ENCODE measurements at regions not wholly inside any gene's neighbourhood (a gene's known extent, or its start where the extent isn't known, plus 50 kb on each side); places are given as distances from the start of the nearest gene placed in this dataset.

DNA sequence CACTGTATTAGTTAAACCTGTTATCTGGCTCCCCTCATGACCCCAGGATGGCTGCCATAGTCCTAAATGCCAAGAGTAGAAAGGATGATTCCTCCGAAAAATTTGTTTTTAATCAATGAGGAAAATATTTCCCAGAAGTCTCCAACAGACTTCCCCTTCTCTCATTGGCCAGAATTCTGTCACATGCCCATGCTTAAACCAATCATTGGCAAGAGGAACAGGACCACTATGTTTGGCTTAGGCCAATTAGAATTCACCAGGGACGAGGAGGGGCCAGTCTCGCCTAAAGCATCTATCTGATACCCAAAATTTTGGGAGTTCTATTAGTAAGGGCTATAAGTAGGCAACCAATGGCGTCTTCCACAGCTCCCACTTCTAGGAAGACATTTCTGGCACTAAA lies 71.2 kb upstream of the IL6 start:
- ATAC-seq (no peak), DNase-seq (ENCODE audit: low read depth, low spot score) (no peak)
- no peaks in the 10 kb centered on the region for H4K20me1 ChIP-seq (ENCODE audit: insufficient read depth)
- no peaks in the 10 kb centered on the region for H3K9me3 ChIP-seq (ENCODE audit: control insufficient read depth in 1 of 2, insufficient read depth in 1 of 2, low read depth in 1 of 2, low read length in 2 of 2)
- no peak overlapping the region for H3K27ac ChIP-seq (ENCODE audit: low read depth, low read length)
- intact Hi-C loops (cut with micrococcal nuclease) = no loop called here
- H3K9me2 ChIP-seq (ENCODE audit: insufficient read depth) = no peaks in the 10 kb centered on the region
- no peaks in the 10 kb centered on the region for H3K36me3 ChIP-seq (ENCODE audit: control insufficient read depth in 1 of 2, insufficient read depth in 2 of 2, low read length in 2 of 2)
- TF ChIP-seq SRF (IDR thresholded peaks at IDR 0.05; ENCODE audit: low read depth) (no peak), RAD21 (IDR thresholded peaks at IDR 0.05; ENCODE audit: low read depth) (no peak), FOSL1 (IDR thresholded peaks at IDR 0.05; ENCODE audit: low read depth) (no peak), SIN3A (IDR thresholded peaks at IDR 0.05; ENCODE audit: low read depth) (no peak), POLR2A (IDR thresholded peaks at IDR 0.05; ENCODE audit: borderline replicate concordance, extremely low read depth, insufficient read depth, insufficient read length) (no peak), POLR2AphosphoS5 (IDR thresholded peaks at IDR 0.05; ENCODE audit: low read depth, low read length) (no peak), ZNF274 (IDR thresholded peaks at IDR 0.05; ENCODE audit: low read depth, low read length) (no peak), EGR1 (IDR thresholded peaks at IDR 0.05; ENCODE audit: low read depth) (no peak), CEBPB (IDR thresholded peaks at IDR 0.05; ENCODE audit: low read depth) (no peak), SP1 (IDR thresholded peaks at IDR 0.05; ENCODE audit: low read depth) (no peak), YY1 (IDR thresholded peaks at IDR 0.05; ENCODE audit: extremely low read depth, insufficient replicate concordance, low read depth, low read length) (no peak), ELF1 (IDR thresholded peaks at IDR 0.05; ENCODE audit: borderline replicate concordance, low read depth) (no peak), EZH2phosphoT487 (IDR thresholded peaks at IDR 0.05; ENCODE audit: borderline replicate concordance) (no peak)
- TF ChIP-seq, protein P1, sequence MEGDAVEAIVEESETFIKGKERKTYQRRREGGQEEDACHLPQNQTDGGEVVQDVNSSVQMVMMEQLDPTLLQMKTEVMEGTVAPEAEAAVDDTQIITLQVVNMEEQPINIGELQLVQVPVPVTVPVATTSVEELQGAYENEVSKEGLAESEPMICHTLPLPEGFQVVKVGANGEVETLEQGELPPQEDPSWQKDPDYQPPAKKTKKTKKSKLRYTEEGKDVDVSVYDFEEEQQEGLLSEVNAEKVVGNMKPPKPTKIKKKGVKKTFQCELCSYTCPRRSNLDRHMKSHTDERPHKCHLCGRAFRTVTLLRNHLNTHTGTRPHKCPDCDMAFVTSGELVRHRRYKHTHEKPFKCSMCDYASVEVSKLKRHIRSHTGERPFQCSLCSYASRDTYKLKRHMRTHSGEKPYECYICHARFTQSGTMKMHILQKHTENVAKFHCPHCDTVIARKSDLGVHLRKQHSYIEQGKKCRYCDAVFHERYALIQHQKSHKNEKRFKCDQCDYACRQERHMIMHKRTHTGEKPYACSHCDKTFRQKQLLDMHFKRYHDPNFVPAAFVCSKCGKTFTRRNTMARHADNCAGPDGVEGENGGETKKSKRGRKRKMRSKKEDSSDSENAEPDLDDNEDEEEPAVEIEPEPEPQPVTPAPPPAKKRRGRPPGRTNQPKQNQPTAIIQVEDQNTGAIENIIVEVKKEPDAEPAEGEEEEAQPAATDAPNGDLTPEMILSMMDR (IDR thresholded peaks at IDR 0.05 in 2 of 3, conservative IDR thresholded peaks at IDR 0.05 in 1 of 3; ENCODE audit: borderline replicate concordance in 1 of 3, insufficient read depth in 1 of 3, low read depth in 2 of 3, low read length in 2 of 3) = no peak
- TF ChIP-seq, protein P2, sequence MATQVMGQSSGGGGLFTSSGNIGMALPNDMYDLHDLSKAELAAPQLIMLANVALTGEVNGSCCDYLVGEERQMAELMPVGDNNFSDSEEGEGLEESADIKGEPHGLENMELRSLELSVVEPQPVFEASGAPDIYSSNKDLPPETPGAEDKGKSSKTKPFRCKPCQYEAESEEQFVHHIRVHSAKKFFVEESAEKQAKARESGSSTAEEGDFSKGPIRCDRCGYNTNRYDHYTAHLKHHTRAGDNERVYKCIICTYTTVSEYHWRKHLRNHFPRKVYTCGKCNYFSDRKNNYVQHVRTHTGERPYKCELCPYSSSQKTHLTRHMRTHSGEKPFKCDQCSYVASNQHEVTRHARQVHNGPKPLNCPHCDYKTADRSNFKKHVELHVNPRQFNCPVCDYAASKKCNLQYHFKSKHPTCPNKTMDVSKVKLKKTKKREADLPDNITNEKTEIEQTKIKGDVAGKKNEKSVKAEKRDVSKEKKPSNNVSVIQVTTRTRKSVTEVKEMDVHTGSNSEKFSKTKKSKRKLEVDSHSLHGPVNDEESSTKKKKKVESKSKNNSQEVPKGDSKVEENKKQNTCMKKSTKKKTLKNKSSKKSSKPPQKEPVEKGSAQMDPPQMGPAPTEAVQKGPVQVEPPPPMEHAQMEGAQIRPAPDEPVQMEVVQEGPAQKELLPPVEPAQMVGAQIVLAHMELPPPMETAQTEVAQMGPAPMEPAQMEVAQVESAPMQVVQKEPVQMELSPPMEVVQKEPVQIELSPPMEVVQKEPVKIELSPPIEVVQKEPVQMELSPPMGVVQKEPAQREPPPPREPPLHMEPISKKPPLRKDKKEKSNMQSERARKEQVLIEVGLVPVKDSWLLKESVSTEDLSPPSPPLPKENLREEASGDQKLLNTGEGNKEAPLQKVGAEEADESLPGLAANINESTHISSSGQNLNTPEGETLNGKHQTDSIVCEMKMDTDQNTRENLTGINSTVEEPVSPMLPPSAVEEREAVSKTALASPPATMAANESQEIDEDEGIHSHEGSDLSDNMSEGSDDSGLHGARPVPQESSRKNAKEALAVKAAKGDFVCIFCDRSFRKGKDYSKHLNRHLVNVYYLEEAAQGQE (IDR thresholded peaks at IDR 0.05; ENCODE audit: low read depth) = no peak
- TF ChIP-seq, protein P3, sequence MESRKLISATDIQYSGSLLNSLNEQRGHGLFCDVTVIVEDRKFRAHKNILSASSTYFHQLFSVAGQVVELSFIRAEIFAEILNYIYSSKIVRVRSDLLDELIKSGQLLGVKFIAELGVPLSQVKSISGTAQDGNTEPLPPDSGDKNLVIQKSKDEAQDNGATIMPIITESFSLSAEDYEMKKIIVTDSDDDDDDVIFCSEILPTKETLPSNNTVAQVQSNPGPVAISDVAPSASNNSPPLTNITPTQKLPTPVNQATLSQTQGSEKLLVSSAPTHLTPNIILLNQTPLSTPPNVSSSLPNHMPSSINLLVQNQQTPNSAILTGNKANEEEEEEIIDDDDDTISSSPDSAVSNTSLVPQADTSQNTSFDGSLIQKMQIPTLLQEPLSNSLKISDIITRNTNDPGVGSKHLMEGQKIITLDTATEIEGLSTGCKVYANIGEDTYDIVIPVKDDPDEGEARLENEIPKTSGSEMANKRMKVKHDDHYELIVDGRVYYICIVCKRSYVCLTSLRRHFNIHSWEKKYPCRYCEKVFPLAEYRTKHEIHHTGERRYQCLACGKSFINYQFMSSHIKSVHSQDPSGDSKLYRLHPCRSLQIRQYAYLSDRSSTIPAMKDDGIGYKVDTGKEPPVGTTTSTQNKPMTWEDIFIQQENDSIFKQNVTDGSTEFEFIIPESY (IDR thresholded peaks at IDR 0.05; ENCODE audit: extremely low read depth, insufficient replicate concordance, low read length) = no peak
- no peaks in the 10 kb centered on the region for H3K79me2 ChIP-seq (ENCODE audit: insufficient read depth, low read length)
- no peak overlapping the region for H3K9ac ChIP-seq (ENCODE audit: low read length)
- BruUV-seq (replicated peaks) = no TSS peak
- ChIA-PET RAD21 (ENCODE audit: low non-redundant PET in 1 of 2, low total read pairs in 2 of 2, uncharacterized antibody in 2 of 2, unreplicated experiment in 2 of 2) (no interaction called here), POLR2A (interaction anchor here (0.6 kb wide), 1 partner anchor 31 kb away, joined by 3 read pairs; no protein-coding TSS in a partner anchor), CTCF (no interaction called here)
- H2AFZ ChIP-seq (ENCODE audit: low read depth, low read length, poor library complexity, severe bottlenecking) = no peak overlapping the region
- peaks cover 0 to 6% of the 10 kb centered on the region in 2 experiments; a peak in 1 of 4 replicates for H3K4me1 ChIP-seq (ENCODE audit: control insufficient read depth in 1 of 2, insufficient read depth in 2 of 2, low read length in 2 of 2)
- H3K4me3 ChIP-seq (replicated peaks in 1 of 2; ENCODE audit: low read depth in 1 of 2, low read length in 2 of 2) = no peak overlapping the region
- no peaks in the 10 kb centered on the region for H3K27me3 ChIP-seq (ENCODE audit: insufficient read depth, low read length)
- H3K4me2 ChIP-seq (ENCODE audit: low read length) = no peak overlapping the region

Data from HCT116 (cell line).